ENCODE measurements at regions not wholly inside any gene's neighbourhood (a gene's known extent, or its start where the extent isn't known, plus 50 kb on each side); places are given as distances from the start of the nearest gene placed in this dataset.

GRCh38 chrX:39988496-39988895, 109.3 kb downstream of the BCOR start:
- no peaks in the 10 kb centered on the region for H3K9me1 ChIP-seq (ENCODE audit: control insufficient read depth, extremely low read depth, insufficient read depth, low read length)
- no peak overlapping the region for H3K4me2 ChIP-seq (ENCODE audit: control insufficient read depth, extremely low read depth, insufficient read depth, low read depth, low read length)
- no peaks in the 10 kb centered on the region for H3K79me2 ChIP-seq (ENCODE audit: control insufficient read depth, insufficient read depth, low read length)
- TF ChIP-seq EZH2 (IDR thresholded peaks at IDR 0.05; ENCODE audit: low read length): no peak
- no peak for TF ChIP-seq CTCF (optimal IDR thresholded peaks at IDR 0.05 in 1 of 3, IDR thresholded peaks at IDR 0.05 in 1 of 3, conservative IDR thresholded peaks at IDR 0.05 in 1 of 3; ENCODE audit: extremely low read depth in 1 of 3, insufficient read depth in 2 of 3, low read length in 3 of 3)
- no peaks in the 10 kb centered on the region for H4K20me1 ChIP-seq (ENCODE audit: control insufficient read depth, extremely low read depth, insufficient read depth, low read length)
- H3K27me3 ChIP-seq (ENCODE audit: control insufficient read depth, extremely low read depth, insufficient read depth, low read length): no peaks in the 10 kb centered on the region
- FAIRE-seq (no peak), DNase-seq (ENCODE audit: low read depth, low spot score) (no peak)
- H3K4me1 ChIP-seq (ENCODE audit: control insufficient read depth, extremely low read depth, insufficient read depth, low read length): peaks cover 11% of the 10 kb centered on the region
- no peak overlapping the region for H3K27ac ChIP-seq (ENCODE audit: control insufficient read depth, insufficient read depth, low read length)
- H3K9me3 ChIP-seq (ENCODE audit: control insufficient read depth, low read depth, low read length): no peaks in the 10 kb centered on the region
- dilution Hi-C loops (cut with MboI; ENCODE audit: extremely low pct_ligation_motif_present, low sequenced_read_pairs): no loop called here
- H2AFZ ChIP-seq (ENCODE audit: control insufficient read depth, low read length): no peak overlapping the region
- H3K4me3 ChIP-seq (ENCODE audit: control insufficient read depth in 2 of 3, extremely low read depth in 1 of 3, insufficient read depth in 2 of 3, low read depth in 1 of 3, low read length in 3 of 3): no peak overlapping the region
- H3K9ac ChIP-seq (ENCODE audit: control insufficient read depth, extremely low read depth, insufficient read depth, low read length): no peak overlapping the region
- H3K36me3 ChIP-seq (ENCODE audit: control insufficient read depth in 2 of 2, extremely low read depth in 1 of 2, insufficient read depth in 2 of 2, low read length in 2 of 2): no peaks in the 10 kb centered on the region

- no peak for FAIRE-seq
- no peaks in the 10 kb centered on the region for H3K9me3 ChIP-seq (ENCODE audit: control insufficient read depth, low read depth, low read length)
Measured at GRCh38 chrX:39990388-39990787, 107.4 kb downstream of the BCOR start.

More at GRCh38 chrX:39990388-39990787, 107.4 kb downstream of the BCOR start:
- H3K36me3 ChIP-seq (ENCODE audit: control insufficient read depth in 2 of 2, extremely low read depth in 1 of 2, insufficient read depth in 2 of 2, low read length in 2 of 2): no peaks in the 10 kb centered on the region
- H3K79me2 ChIP-seq (ENCODE audit: control insufficient read depth, insufficient read depth, low read length): no peaks in the 10 kb centered on the region
- H4K20me1 ChIP-seq (ENCODE audit: control insufficient read depth, extremely low read depth, insufficient read depth, low read length): no peaks in the 10 kb centered on the region
- TF ChIP-seq EZH2 (IDR thresholded peaks at IDR 0.05; ENCODE audit: low read length): no peak
- no peak for TF ChIP-seq CTCF (optimal IDR thresholded peaks at IDR 0.05 in 1 of 3, IDR thresholded peaks at IDR 0.05 in 1 of 3, conservative IDR thresholded peaks at IDR 0.05 in 1 of 3; ENCODE audit: extremely low read depth in 1 of 3, insufficient read depth in 2 of 3, low read length in 3 of 3)
- no peak overlapping the region for H3K4me2 ChIP-seq (ENCODE audit: control insufficient read depth, extremely low read depth, insufficient read depth, low read depth, low read length)
- H3K9ac ChIP-seq (ENCODE audit: control insufficient read depth, extremely low read depth, insufficient read depth, low read length): no peak overlapping the region
- no peaks in the 10 kb centered on the region for H3K27me3 ChIP-seq (ENCODE audit: control insufficient read depth, extremely low read depth, insufficient read depth, low read length)
- H2AFZ ChIP-seq (ENCODE audit: control insufficient read depth, low read length): no peak overlapping the region
- no peaks in the 10 kb centered on the region for H3K9me1 ChIP-seq (ENCODE audit: control insufficient read depth, extremely low read depth, insufficient read depth, low read length)
- dilution Hi-C loops (cut with MboI; ENCODE audit: extremely low pct_ligation_motif_present, low sequenced_read_pairs): no loop called here
- H3K27ac ChIP-seq (ENCODE audit: control insufficient read depth, insufficient read depth, low read length): no peak overlapping the region
- DNase-seq (ENCODE audit: low read depth, low spot score): no peak
- no peak overlapping the region for H3K4me3 ChIP-seq (ENCODE audit: control insufficient read depth in 2 of 3, extremely low read depth in 1 of 3, insufficient read depth in 2 of 3, low read depth in 1 of 3, low read length in 3 of 3)
- no peaks in the 10 kb centered on the region for H3K4me1 ChIP-seq (ENCODE audit: control insufficient read depth, extremely low read depth, insufficient read depth, low read length)

Measured in keratinocyte (primary cell).